ENCODE measurements at regions not wholly inside any gene's neighbourhood (a gene's known extent, or its start where the extent isn't known, plus 50 kb on each side); places are given as distances from the start of the nearest gene placed in this dataset.

DNA sequence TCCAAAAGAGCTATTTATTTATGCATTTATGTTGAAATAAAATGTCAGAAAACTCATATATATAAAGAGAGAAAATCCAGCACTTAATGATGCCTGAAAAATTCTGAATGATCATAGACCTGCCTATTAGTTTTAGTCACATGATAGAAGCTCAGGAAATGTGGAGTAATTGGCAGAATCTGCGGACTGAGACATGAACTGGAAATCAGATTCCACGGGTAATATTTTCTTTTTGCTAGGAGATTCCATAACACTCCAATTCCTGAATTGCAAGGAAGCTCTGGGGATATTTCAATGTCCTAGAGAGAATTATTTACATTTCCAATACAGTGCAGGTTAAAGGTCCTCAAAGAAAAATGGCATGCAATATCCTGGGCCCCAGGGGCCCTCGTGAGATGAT, 778.8 kb downstream of the SEMA5A start:
- no peaks in the 10 kb centered on the region for H3K79me2 ChIP-seq
- no peaks in the 10 kb centered on the region for H3K9me2 ChIP-seq (replicated peaks; ENCODE audit: insufficient read depth)
- TF ChIP-seq EZH2 (IDR thresholded peaks at IDR 0.05; ENCODE audit: borderline replicate concordance), result no peak
- TF ChIP-seq EZH2phosphoT487 (IDR thresholded peaks at IDR 0.05; ENCODE audit: low read depth, severe bottlenecking, unreplicated experiment), result no peak
- no peak for TF ChIP-seq CTCF (IDR thresholded peaks at IDR 0.05; ENCODE audit: poor library complexity)
- no peak overlapping the region for H2AFZ ChIP-seq
- H3K4me1 ChIP-seq (ENCODE audit: insufficient read depth), result no peaks in the 10 kb centered on the region
- no peak overlapping the region for H3K4me3 ChIP-seq
- H3K4me2 ChIP-seq, result no peak overlapping the region
- 80% methylated on average over 3 of the region's 3 CpGs for WGBS (ENCODE audit: low lambda C conversion rate, missing lambda C conversion rate)
- H3K36me3 ChIP-seq (replicated peaks; ENCODE audit: insufficient read depth, low read depth), result no peaks in the 10 kb centered on the region
- H3K27ac ChIP-seq, result no peak overlapping the region
- H4K20me1 ChIP-seq (ENCODE audit: insufficient read depth, poor library complexity, severe bottlenecking), result no peaks in the 10 kb centered on the region
- no peaks in the 10 kb centered on the region for H3K27me3 ChIP-seq
- H3K9me3 ChIP-seq (ENCODE audit: low read depth), result no peaks in the 10 kb centered on the region
- no peak for DNase-seq (ENCODE audit: low spot score)

DNA sequence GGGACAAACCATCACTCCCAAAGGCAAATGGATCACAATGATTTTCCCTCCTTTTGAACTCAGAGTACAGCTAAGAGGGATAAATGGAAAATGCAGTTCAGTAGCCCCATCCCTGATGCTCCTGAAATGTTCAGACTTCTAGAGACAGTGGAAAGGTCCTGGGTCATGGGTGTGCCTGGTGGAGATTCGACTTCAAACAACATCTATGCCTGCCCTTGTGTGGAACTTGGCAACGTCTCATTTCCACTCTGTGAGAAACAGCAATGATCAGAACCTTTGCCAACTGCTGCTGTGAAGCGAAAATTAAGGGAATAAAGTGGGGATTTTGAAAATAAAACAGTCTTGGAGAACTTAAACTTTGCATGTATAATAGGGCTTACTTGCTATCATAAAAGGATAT, 778.1 kb downstream of the SEMA5A start:
- no peak overlapping the region for H3K4me3 ChIP-seq
- TF ChIP-seq EZH2 (IDR thresholded peaks at IDR 0.05; ENCODE audit: borderline replicate concordance) (no peak), CTCF (IDR thresholded peaks at IDR 0.05; ENCODE audit: poor library complexity) (no peak), EZH2phosphoT487 (IDR thresholded peaks at IDR 0.05; ENCODE audit: low read depth, severe bottlenecking, unreplicated experiment) (no peak)
- no peak for DNase-seq (ENCODE audit: low spot score)
- no peaks in the 10 kb centered on the region for H3K9me2 ChIP-seq (replicated peaks; ENCODE audit: insufficient read depth)
- no peaks in the 10 kb centered on the region for H4K20me1 ChIP-seq (ENCODE audit: insufficient read depth, poor library complexity, severe bottlenecking)
- H3K27me3 ChIP-seq, result no peaks in the 10 kb centered on the region
- H3K79me2 ChIP-seq, result no peaks in the 10 kb centered on the region
- H3K9me3 ChIP-seq (ENCODE audit: low read depth), result no peaks in the 10 kb centered on the region
- H3K27ac ChIP-seq, result no peak overlapping the region
- H3K4me2 ChIP-seq, result no peak overlapping the region
- H3K4me1 ChIP-seq (ENCODE audit: insufficient read depth), result no peaks in the 10 kb centered on the region
- WGBS (ENCODE audit: low lambda C conversion rate, missing lambda C conversion rate), result 85% methylated on average over 3 of the region's 3 CpGs
- H2AFZ ChIP-seq, result no peak overlapping the region
- no peaks in the 10 kb centered on the region for H3K36me3 ChIP-seq (replicated peaks; ENCODE audit: insufficient read depth, low read depth)

DNA sequence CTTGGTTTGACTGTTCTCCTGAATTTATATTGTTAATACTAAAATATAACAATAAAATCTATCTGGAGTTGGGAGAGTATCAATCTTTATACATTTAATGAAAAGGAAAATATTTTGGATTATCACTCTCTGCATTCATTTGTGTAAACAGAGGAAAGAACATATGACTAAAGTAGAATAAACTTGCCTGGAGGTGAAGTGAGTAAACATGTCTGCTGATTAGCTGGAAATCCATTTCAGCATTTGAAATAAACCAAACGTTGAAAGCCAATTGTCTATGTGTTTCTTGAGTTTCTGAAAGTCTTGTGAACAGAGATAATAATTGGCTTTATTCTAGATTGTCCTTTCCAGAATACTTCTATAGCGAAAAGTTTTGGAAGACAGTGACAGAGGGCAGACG, 776.2 kb downstream of the SEMA5A start:
- no peak overlapping the region for H3K4me3 ChIP-seq
- DNase-seq (ENCODE audit: low spot score), result no peak
- no peaks in the 10 kb centered on the region for H3K27me3 ChIP-seq
- no peak overlapping the region for H3K4me2 ChIP-seq
- no peak overlapping the region for H3K27ac ChIP-seq
- no peaks in the 10 kb centered on the region for H3K36me3 ChIP-seq (replicated peaks; ENCODE audit: insufficient read depth, low read depth)
- no peak overlapping the region for H2AFZ ChIP-seq
- 75% methylated on average over 3 of the region's 3 CpGs for WGBS (ENCODE audit: low lambda C conversion rate, missing lambda C conversion rate)
- no peaks in the 10 kb centered on the region for H3K4me1 ChIP-seq (ENCODE audit: insufficient read depth)
- H3K79me2 ChIP-seq, result no peaks in the 10 kb centered on the region
- no peak for TF ChIP-seq EZH2phosphoT487 (IDR thresholded peaks at IDR 0.05; ENCODE audit: low read depth, severe bottlenecking, unreplicated experiment)
- no peak for TF ChIP-seq CTCF (IDR thresholded peaks at IDR 0.05; ENCODE audit: poor library complexity)
- no peak for TF ChIP-seq EZH2 (IDR thresholded peaks at IDR 0.05; ENCODE audit: borderline replicate concordance)
- H3K9me2 ChIP-seq (replicated peaks; ENCODE audit: insufficient read depth), result no peaks in the 10 kb centered on the region
- no peaks in the 10 kb centered on the region for H4K20me1 ChIP-seq (ENCODE audit: insufficient read depth, poor library complexity, severe bottlenecking)
- no peaks in the 10 kb centered on the region for H3K9me3 ChIP-seq (ENCODE audit: low read depth)

GRCh38 chr5:8770431-8770830, 775.4 kb downstream of the SEMA5A start:
- Histone ChIP-seq H3K4me2 (no peak overlapping the region), H2AFZ (no peak overlapping the region)
- WGBS (ENCODE audit: low lambda C conversion rate, missing lambda C conversion rate), result 77% methylated on average over 3 of the region's 3 CpGs

More at GRCh38 chr5:8770431-8770830, 775.4 kb downstream of the SEMA5A start:
- no peaks in the 10 kb centered on the region for H3K9me3 ChIP-seq (ENCODE audit: low read depth)
- H3K27me3 ChIP-seq, result no peaks in the 10 kb centered on the region
- H3K79me2 ChIP-seq, result no peaks in the 10 kb centered on the region
- no peaks in the 10 kb centered on the region for H3K36me3 ChIP-seq (replicated peaks; ENCODE audit: insufficient read depth, low read depth)
- TF ChIP-seq EZH2phosphoT487 (IDR thresholded peaks at IDR 0.05; ENCODE audit: low read depth, severe bottlenecking, unreplicated experiment) (no peak), CTCF (IDR thresholded peaks at IDR 0.05; ENCODE audit: poor library complexity) (no peak), EZH2 (IDR thresholded peaks at IDR 0.05; ENCODE audit: borderline replicate concordance) (no peak)
- no peaks in the 10 kb centered on the region for H3K9me2 ChIP-seq (replicated peaks; ENCODE audit: insufficient read depth)
- DNase-seq (ENCODE audit: low spot score), result no peak
- no peak overlapping the region for H3K27ac ChIP-seq
- H3K4me3 ChIP-seq, result no peak overlapping the region
- H4K20me1 ChIP-seq (ENCODE audit: insufficient read depth, poor library complexity, severe bottlenecking), result no peaks in the 10 kb centered on the region
- no peaks in the 10 kb centered on the region for H3K4me1 ChIP-seq (ENCODE audit: insufficient read depth)
